GM18868 (cell line): ENCODE measurements at regions not wholly inside any gene's neighbourhood (a gene's known extent, or its start where the extent isn't known, plus 50 kb on each side); places are given as distances from the start of the nearest gene placed in this dataset.
"Not testable (repeated sequence)": the region's sequence is repeated elsewhere in the genome, so short reads cannot be mapped to it uniquely, and the experiment has no call there.

ENCODE experiments used
- ATAC-seq: cut with Tn5 transposase; IDR thresholded peaks from one replicate; pipeline ENCODE4 v1.9.1; 2021; ENCODE audit warnings: mild to moderate bottlenecking, moderate library complexity; ENCODE audit not compliant: unreplicated experiment

GRCh38 chr11:96878299-96879051, 488.7 kb downstream of the JRKL start:
- no peak for ATAC-seq

GRCh38 chr11:96882622-96883021, 492.8 kb downstream of the JRKL start:
- not testable (repeated sequence) for ATAC-seq

GRCh38 chr11:96885405-96885804, 495.6 kb downstream of the JRKL start:
- no peak for ATAC-seq

GRCh38 chr11:96885912-96886311, 496.1 kb downstream of the JRKL start:
- ATAC-seq, result no peak

GRCh38 chr11:96893988-96894387, 504.2 kb downstream of the JRKL start:
- no peak for ATAC-seq

GRCh38 chr11:96894587-96894986, 504.8 kb downstream of the JRKL start:
- no peak for ATAC-seq

GRCh38 chr11:96899971-96900370, 510.2 kb downstream of the JRKL start:
- ATAC-seq, result no peak

GRCh38 chr11:96905143-96905542, 515.3 kb downstream of the JRKL start:
- no peak for ATAC-seq

- ATAC-seq, result no peak
Measured at GRCh38 chr11:96905663-96906062, 515.9 kb downstream of the JRKL start.

GRCh38 chr11:96906476-96906875, 516.7 kb downstream of the JRKL start:
- ATAC-seq, result no peak

- no peak for ATAC-seq
Measured at GRCh38 chr11:96925862-96926261, 536.0 kb downstream of the JRKL start.

- ATAC-seq, result no peak
Measured at GRCh38 chr11:96940227-96940626, 550.4 kb downstream of the JRKL start.

GRCh38 chr11:96942855-96943254, 553.0 kb downstream of the JRKL start:
- ATAC-seq, result no peak

GRCh38 chr11:96943970-96944369, 554.2 kb downstream of the JRKL start:
- no peak for ATAC-seq

GRCh38 chr11:96948066-96948465, 558.3 kb downstream of the JRKL start:
- ATAC-seq, result no peak

- no peak for ATAC-seq
Measured at GRCh38 chr11:96949464-96949863, 559.7 kb downstream of the JRKL start.

- no peak for ATAC-seq
Measured at GRCh38 chr11:96954587-96955242, 564.9 kb downstream of the JRKL start.

GRCh38 chr11:96960476-96960875, 570.7 kb downstream of the JRKL start:
- ATAC-seq, result no peak

- no peak for ATAC-seq
Measured at GRCh38 chr11:96960926-96961325, 571.1 kb downstream of the JRKL start.

- ATAC-seq, result no peak
Measured at GRCh38 chr11:96961931-96962330, 572.1 kb downstream of the JRKL start.

GRCh38 chr11:96963375-96963774, 573.6 kb downstream of the JRKL start:
- no peak for ATAC-seq

- no peak for ATAC-seq
Measured at GRCh38 chr11:96964661-96965060, 574.8 kb downstream of the JRKL start.

GRCh38 chr11:96967616-96968015, 577.8 kb downstream of the JRKL start:
- ATAC-seq, result no peak
